NCI-H2196 (cell line): ENCODE measurements at regions not wholly inside any gene's neighbourhood (a gene's known extent, or its start where the extent isn't known, plus 50 kb on each side); places are given as distances from the start of the nearest gene placed in this dataset.
"Not testable (repeated sequence)": the region's sequence is repeated elsewhere in the genome, so short reads cannot be mapped to it uniquely, and the experiment has no call there.

Source experiments
- DNase-seq: peaks from one replicate; lab custom pipeline; 2025; ENCODE audit not compliant: unreplicated experiment; lab: John Stamatoyannopoulos, UW

GRCh38 chr20:60167812-60168211 lies 209.6 kb downstream of the CDH26 start:
- DNase-seq = no peak

DNA sequence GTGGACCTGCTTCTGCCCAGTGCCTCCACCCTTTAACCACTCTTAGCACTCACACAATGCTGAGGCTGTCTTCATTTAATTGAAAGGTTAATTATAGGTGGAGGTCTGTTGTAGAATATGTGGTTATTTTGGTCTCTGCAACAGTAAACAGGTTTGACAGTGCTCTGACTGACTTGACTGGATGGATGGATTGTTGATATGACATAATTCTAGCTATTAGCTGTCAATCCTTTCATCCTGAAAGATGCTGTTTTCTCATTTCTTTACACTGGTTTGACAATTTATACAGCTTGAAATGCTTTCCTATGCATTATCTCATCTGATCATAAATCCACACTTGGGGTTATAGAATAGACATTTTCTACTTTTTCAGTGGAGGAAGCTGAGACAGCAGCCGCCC lies 210.7 kb downstream of the CDH26 start:
- DNase-seq = no peak

- DNase-seq = no peak
Observed at GRCh38 chr20:60170116-60170515, 211.9 kb downstream of the CDH26 start.

DNA sequence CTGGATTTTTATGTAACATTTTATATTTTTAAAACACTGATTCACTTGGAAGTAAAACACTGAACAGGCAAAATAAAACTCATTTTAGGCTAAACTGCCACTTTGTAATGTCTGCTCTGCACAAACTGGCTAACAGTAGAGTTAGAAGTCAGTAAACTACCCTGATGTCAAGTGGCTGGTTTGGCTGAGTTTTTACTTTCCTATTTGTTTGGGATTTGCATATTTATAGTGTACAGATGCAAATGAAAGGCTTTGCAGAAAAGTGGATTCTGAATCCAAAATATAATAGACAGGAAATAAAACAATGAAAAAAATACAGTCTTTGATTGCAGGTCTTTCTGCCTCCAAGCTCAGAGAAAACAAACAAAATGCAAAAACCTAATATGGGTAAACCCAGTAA lies 213.1 kb downstream of the CDH26 start:
- no peak for DNase-seq

GRCh38 chr20:60171738-60172137 lies 213.5 kb downstream of the CDH26 start:
- no peak for DNase-seq

- no peak for DNase-seq
Observed at GRCh38 chr20:60172346-60172984, 214.2 kb downstream of the CDH26 start.

- no peak for DNase-seq
Observed at GRCh38 chr20:60177080-60177479, 218.9 kb downstream of the CDH26 start.

DNA sequence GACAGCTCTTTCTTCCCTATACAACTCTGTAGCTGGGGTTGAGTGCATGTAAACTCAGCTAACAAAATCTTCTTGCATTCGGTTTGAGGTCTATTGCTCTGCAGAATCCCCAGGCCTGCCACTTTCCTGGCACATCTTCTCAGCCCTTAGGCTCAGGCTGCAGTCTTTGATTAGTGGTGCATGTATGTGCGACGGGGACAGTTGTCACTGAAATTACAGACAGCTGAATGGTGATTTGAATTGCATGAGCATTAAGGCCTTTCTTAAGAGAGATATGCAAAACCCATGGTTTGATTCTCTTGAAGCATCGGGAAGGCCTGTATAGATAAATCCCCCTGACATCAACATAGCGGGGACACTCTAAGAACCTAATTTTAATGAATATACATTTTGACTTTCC lies 222.8 kb downstream of the CDH26 start:
- DNase-seq = no peak

GRCh38 chr20:60186412-60186811 lies 228.2 kb downstream of the CDH26 start:
- DNase-seq = no peak

DNA sequence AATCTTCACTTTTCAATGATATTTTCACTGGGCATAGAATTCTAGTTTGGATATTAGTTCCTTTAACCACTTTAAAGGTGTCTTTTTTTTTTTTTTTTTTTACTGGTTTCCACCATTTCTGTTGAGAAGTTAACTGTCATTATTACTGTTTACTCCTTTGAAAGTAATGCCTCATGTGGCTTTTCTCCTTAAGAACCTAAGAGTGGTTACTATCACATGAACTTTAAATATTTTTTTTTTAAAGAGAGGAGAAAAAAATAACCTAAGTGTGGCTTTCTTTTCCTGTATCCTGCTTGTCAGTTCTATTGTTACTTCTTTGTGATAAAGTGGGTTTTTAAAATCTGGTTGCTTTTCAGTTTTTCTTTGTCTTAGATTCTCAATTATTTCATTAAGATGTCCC lies 229.5 kb downstream of the CDH26 start:
- DNase-seq = no peak

GRCh38 chr20:60191014-60191413 lies 232.8 kb downstream of the CDH26 start:
- no peak for DNase-seq

DNA sequence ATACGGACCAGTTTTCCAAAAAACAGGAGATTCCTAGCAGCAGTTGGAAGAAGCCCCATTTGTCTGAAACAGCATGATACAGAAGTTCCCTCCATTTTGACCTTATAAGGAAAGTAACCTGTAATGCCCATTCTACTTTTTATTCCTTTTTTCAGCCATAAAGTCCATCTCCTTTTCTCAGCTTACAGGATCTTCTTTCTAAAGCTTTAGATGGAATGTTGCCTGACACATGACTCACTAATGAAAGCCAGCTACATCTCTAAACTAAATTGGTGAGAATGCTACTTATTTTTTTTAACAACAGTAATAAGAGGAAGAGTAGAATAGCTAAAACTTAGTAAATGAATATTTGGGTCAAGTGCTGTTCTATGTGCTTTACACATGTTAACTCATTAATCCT lies 234.1 kb downstream of the CDH26 start:
- no peak for DNase-seq

- not testable (repeated sequence) for DNase-seq
Observed at GRCh38 chr20:60199132-60199531, 240.9 kb downstream of the CDH26 start.

GRCh38 chr20:60199866-60200265 lies 241.6 kb downstream of the CDH26 start:
- no peak for DNase-seq

GRCh38 chr20:60200305-60200918 lies 242.2 kb downstream of the CDH26 start:
- no peak for DNase-seq

- no peak for DNase-seq
Observed at GRCh38 chr20:60201198-60201835, 243.1 kb downstream of the CDH26 start.

GRCh38 chr20:60202046-60202445 lies 243.8 kb downstream of the CDH26 start:
- DNase-seq = no peak

GRCh38 chr20:60203451-60203850 lies 245.2 kb downstream of the CDH26 start:
- DNase-seq = no peak

GRCh38 chr20:60204601-60205000 lies 246.4 kb downstream of the CDH26 start:
- DNase-seq = no peak

- no peak for DNase-seq
Observed at GRCh38 chr20:60206259-60206658, 248.0 kb downstream of the CDH26 start.

GRCh38 chr20:60209048-60209447 lies 250.8 kb downstream of the CDH26 start:
- DNase-seq = no peak

- peak; percentile 63 for DNase-seq
Observed at GRCh38 chr20:60210779-60211617, 252.8 kb downstream of the CDH26 start.
